ENCODE measurements at regions not wholly inside any gene's neighbourhood (a gene's known extent, or its start where the extent isn't known, plus 50 kb on each side); places are given as distances from the start of the nearest gene placed in this dataset.
"Not testable (repeated sequence)": the region's sequence is repeated elsewhere in the genome, so short reads cannot be mapped to it uniquely, and the experiment has no call there.

DNA sequence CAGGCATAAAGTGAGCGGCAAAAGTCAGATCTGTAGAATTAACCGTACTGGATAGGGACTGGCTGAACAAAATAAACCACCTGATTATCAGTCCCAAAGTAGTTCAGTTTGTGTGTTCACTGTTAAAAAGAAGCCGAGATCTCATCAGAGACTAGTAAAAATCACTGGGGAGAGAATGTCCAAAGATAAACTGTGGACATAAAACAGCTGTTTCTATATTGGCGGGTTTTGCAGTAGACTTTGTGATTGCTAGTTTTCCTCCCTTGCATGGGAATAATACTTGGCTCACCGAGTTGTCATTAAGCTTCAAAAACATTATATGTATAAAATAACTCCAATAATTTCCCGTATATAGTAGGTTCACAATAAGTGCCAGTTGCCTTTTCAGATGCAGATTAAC, 114.2 kb upstream of the ID4 start:
- intact Hi-C loops (cut with micrococcal nuclease): no loop called here
- Histone ChIP-seq H3K4me1 (ENCODE audit: control insufficient read depth in 1 of 2, insufficient read depth in 2 of 2, low read length in 2 of 2) (no peaks in the 10 kb centered on the region), H3K9ac (ENCODE audit: insufficient read depth, low read length, poor library complexity, severe bottlenecking) (no peak overlapping the region), H3K4me2 (replicated peaks; ENCODE audit: extremely low read depth, low read length, poor library complexity, severe bottlenecking) (no peak overlapping the region), H3K4me3 (replicated peaks in 1 of 3; ENCODE audit: low read depth in 2 of 3, low read length in 3 of 3) (no peak overlapping the region), H4K20me1 (ENCODE audit: insufficient read depth, low read length) (no peaks in the 10 kb centered on the region), H3K36me3 (replicated peaks in 1 of 2; ENCODE audit: control insufficient read depth in 1 of 2, insufficient read depth in 2 of 2, low read length in 2 of 2) (no peaks in the 10 kb centered on the region), H3K27me3 (ENCODE audit: control insufficient read depth in 2 of 2, insufficient read depth in 2 of 2, low read length in 2 of 2) (no peaks in the 10 kb centered on the region), H3K79me2 (ENCODE audit: insufficient read depth, low read length) (no peaks in the 10 kb centered on the region), H3K9me3 (replicated peaks in 1 of 2; ENCODE audit: control insufficient read depth in 1 of 2, insufficient read depth in 1 of 2, low read length in 2 of 2) (no peaks in the 10 kb centered on the region), H3K27ac (ENCODE audit: low read depth in 1 of 2, low read length in 2 of 2) (no peak overlapping the region), H2AFZ (ENCODE audit: insufficient read depth, low read depth, low read length, poor library complexity, severe bottlenecking) (no peak overlapping the region)
- TF ChIP-seq, protein P1, sequence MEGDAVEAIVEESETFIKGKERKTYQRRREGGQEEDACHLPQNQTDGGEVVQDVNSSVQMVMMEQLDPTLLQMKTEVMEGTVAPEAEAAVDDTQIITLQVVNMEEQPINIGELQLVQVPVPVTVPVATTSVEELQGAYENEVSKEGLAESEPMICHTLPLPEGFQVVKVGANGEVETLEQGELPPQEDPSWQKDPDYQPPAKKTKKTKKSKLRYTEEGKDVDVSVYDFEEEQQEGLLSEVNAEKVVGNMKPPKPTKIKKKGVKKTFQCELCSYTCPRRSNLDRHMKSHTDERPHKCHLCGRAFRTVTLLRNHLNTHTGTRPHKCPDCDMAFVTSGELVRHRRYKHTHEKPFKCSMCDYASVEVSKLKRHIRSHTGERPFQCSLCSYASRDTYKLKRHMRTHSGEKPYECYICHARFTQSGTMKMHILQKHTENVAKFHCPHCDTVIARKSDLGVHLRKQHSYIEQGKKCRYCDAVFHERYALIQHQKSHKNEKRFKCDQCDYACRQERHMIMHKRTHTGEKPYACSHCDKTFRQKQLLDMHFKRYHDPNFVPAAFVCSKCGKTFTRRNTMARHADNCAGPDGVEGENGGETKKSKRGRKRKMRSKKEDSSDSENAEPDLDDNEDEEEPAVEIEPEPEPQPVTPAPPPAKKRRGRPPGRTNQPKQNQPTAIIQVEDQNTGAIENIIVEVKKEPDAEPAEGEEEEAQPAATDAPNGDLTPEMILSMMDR (IDR thresholded peaks at IDR 0.05): no peak
- WGBS (ENCODE audit: insufficient coverage): 74% methylated on average over 3 of the region's 6 CpGs
- no peaks in the 10 kb centered on the region for H3K36me3 Mint-ChIP-seq
- H3K4me3 Mint-ChIP-seq: no peak overlapping the region
- no peak for DNase-seq
- H3K27ac Mint-ChIP-seq: no peak overlapping the region
- peaks cover 0 to 8% (median 1%) of the 10 kb centered on the region in 7 donors for H3K9me3 Mint-ChIP-seq
- H3K27me3 Mint-ChIP-seq (ENCODE audit: low read depth in 3 of 3): peaks cover 0 to 2% (median 0%) of the 10 kb centered on the region in 3 donors
- H3K4me1 Mint-ChIP-seq: no peaks in the 10 kb centered on the region

GRCh38 chr6:19723545-19723944, 113.6 kb upstream of the ID4 start:
- Histone ChIP-seq H3K4me3 (replicated peaks in 1 of 3; ENCODE audit: low read depth in 2 of 3, low read length in 3 of 3) (no peak overlapping the region), H4K20me1 (ENCODE audit: insufficient read depth, low read length) (no peaks in the 10 kb centered on the region), H3K27ac (ENCODE audit: low read depth in 1 of 2, low read length in 2 of 2) (no peak overlapping the region), H3K79me2 (ENCODE audit: insufficient read depth, low read length) (no peaks in the 10 kb centered on the region), H3K9me3 (replicated peaks in 1 of 2; ENCODE audit: control insufficient read depth in 1 of 2, insufficient read depth in 1 of 2, low read length in 2 of 2) (no peaks in the 10 kb centered on the region), H3K27me3 (ENCODE audit: control insufficient read depth in 2 of 2, insufficient read depth in 2 of 2, low read length in 2 of 2) (no peaks in the 10 kb centered on the region), H2AFZ (ENCODE audit: insufficient read depth, low read depth, low read length, poor library complexity, severe bottlenecking) (no peak overlapping the region), H3K4me1 (ENCODE audit: control insufficient read depth in 1 of 2, insufficient read depth in 2 of 2, low read length in 2 of 2) (no peaks in the 10 kb centered on the region), H3K36me3 (replicated peaks in 1 of 2; ENCODE audit: control insufficient read depth in 1 of 2, insufficient read depth in 2 of 2, low read length in 2 of 2) (no peaks in the 10 kb centered on the region), H3K4me2 (replicated peaks; ENCODE audit: extremely low read depth, low read length, poor library complexity, severe bottlenecking) (no peak overlapping the region), H3K9ac (ENCODE audit: insufficient read depth, low read length, poor library complexity, severe bottlenecking) (no peak overlapping the region)
- TF ChIP-seq, protein P1 (IDR thresholded peaks at IDR 0.05): no peak
- no peak overlapping the region for H3K4me3 Mint-ChIP-seq
- no peaks in the 10 kb centered on the region for H3K36me3 Mint-ChIP-seq
- H3K27ac Mint-ChIP-seq: no peak overlapping the region
- peaks cover 0 to 2% (median 0%) of the 10 kb centered on the region in 3 donors for H3K27me3 Mint-ChIP-seq (ENCODE audit: low read depth in 3 of 3)
- no peaks in the 10 kb centered on the region for H3K4me1 Mint-ChIP-seq
- no peak for DNase-seq
- intact Hi-C loops (cut with micrococcal nuclease): no loop called here
- H3K9me3 Mint-ChIP-seq: peaks cover 0 to 8% (median 1%) of the 10 kb centered on the region in 7 donors

GRCh38 chr6:19725436-19725835, 111.7 kb upstream of the ID4 start:
- H3K4me1 Mint-ChIP-seq; H3K9me3 ChIP-seq (replicated peaks in 1 of 2; ENCODE audit: control insufficient read depth in 1 of 2, insufficient read depth in 1 of 2, low read length in 2 of 2); H3K9ac ChIP-seq (ENCODE audit: insufficient read depth, low read length, poor library complexity, severe bottlenecking); DNase-seq; H2AFZ ChIP-seq (ENCODE audit: insufficient read depth, low read depth, low read length, poor library complexity, severe bottlenecking); H3K36me3 Mint-ChIP-seq; H3K27ac Mint-ChIP-seq; H3K4me1 ChIP-seq (ENCODE audit: control insufficient read depth in 1 of 2, insufficient read depth in 2 of 2, low read length in 2 of 2); H3K27me3 Mint-ChIP-seq (ENCODE audit: low read depth in 3 of 3); H3K4me2 ChIP-seq (replicated peaks; ENCODE audit: extremely low read depth, low read length, poor library complexity, severe bottlenecking); H3K27ac ChIP-seq (ENCODE audit: low read depth in 1 of 2, low read length in 2 of 2); H3K4me3 ChIP-seq (replicated peaks in 1 of 3; ENCODE audit: low read depth in 2 of 3, low read length in 3 of 3); H3K9me3 Mint-ChIP-seq; intact Hi-C loops (cut with micrococcal nuclease); H3K36me3 ChIP-seq (replicated peaks in 1 of 2; ENCODE audit: control insufficient read depth in 1 of 2, insufficient read depth in 2 of 2, low read length in 2 of 2); H3K79me2 ChIP-seq (ENCODE audit: insufficient read depth, low read length); H3K27me3 ChIP-seq (ENCODE audit: control insufficient read depth in 2 of 2, insufficient read depth in 2 of 2, low read length in 2 of 2); H4K20me1 ChIP-seq (ENCODE audit: insufficient read depth, low read length); H3K4me3 Mint-ChIP-seq: not testable (repeated sequence)

Measured in CD14-positive monocyte (primary cell).